Activated T-cell treated with anti-CD3 and anti-CD28 coated beads, Interleukin-2, amount 50 U/mL, for 48 hours (primary cell): ENCODE measurements at regions not wholly inside any gene's neighbourhood (a gene's known extent, or its start where the extent isn't known, plus 50 kb on each side); places are given as distances from the start of the nearest gene placed in this dataset.

ENCODE experiments used
- DNase-seq, 2 experiments: peaks; one replicate each; pipeline ENCODE4 v3.0.0-alpha.2; 2020

- no peak for DNase-seq
Measured at GRCh38 chr12:5232826-5233500, 189.3 kb downstream of the KCNA5 start.

DNA sequence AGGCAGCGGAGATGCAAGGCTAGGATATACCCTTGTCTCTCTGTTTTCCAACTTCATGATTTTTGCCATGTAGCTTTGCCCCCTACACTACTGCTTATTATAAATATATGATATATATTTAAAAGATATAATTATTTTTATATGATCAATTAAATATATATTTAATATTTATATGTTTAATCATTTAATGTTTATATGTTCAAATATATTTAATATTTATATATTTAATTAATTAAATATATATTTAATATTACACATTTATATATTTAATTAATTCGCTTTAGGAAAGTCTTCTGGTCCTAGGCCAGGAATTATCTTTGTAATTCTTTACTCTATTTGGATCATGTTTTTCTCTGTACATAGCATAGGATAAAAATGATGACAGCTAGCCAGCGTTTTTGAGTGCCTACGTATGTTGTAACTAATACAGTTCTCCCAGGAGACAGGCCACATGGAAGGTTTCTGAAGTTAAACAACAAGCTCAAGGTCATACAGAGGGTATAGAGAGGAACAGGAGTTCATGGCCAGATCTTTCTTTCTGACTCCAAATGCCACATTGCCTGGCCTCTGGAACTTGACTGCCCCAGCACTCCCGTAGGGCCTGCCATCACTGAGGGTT is 192.5 kb downstream of the KCNA5 start:
- no peak for DNase-seq

- no peak for DNase-seq
Measured at GRCh38 chr12:5242440-5242839, 189.5 kb upstream of the NTF3 start.

GRCh38 chr12:5243014-5243413 is 188.9 kb upstream of the NTF3 start:
- DNase-seq = no peak

- no peak for DNase-seq
Measured at GRCh38 chr12:5244513-5244972, 187.4 kb upstream of the NTF3 start.

- DNase-seq = no peak
Measured at GRCh38 chr12:5246196-5246595, 185.7 kb upstream of the NTF3 start.

- DNase-seq = no peak
Measured at GRCh38 chr12:5247144-5247543, 184.8 kb upstream of the NTF3 start.

GRCh38 chr12:5248230-5248629 is 183.7 kb upstream of the NTF3 start:
- DNase-seq = no peak

DNA sequence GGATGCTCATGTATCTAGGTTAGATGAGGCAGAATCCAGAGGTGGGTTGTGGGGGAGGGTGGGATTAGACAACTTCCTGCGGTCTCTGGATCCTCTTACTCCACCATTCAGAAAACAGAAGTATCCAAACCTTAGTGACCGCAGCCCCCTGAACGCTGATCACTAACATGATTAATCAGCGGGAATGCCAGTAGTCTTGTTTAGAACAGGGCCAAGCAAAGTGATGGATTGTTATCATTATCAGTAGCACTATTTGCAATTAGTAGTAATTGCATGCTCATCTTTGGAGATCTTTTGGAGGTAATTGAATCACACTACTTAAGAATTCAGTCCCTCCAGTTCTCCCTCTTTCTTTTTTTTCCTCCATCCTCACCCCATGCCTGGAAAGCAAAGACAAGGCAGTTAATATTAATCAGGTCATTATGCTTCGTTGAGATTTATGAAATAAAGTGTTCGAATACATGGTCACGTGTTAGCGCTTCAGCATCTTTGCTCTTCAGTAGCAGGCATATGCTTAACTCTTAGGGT is 182.8 kb upstream of the NTF3 start:
- DNase-seq = no peak

GRCh38 chr12:5251092-5251491 is 180.8 kb upstream of the NTF3 start:
- DNase-seq = no peak

GRCh38 chr12:5251786-5252185 is 180.1 kb upstream of the NTF3 start:
- no peak for DNase-seq

DNA sequence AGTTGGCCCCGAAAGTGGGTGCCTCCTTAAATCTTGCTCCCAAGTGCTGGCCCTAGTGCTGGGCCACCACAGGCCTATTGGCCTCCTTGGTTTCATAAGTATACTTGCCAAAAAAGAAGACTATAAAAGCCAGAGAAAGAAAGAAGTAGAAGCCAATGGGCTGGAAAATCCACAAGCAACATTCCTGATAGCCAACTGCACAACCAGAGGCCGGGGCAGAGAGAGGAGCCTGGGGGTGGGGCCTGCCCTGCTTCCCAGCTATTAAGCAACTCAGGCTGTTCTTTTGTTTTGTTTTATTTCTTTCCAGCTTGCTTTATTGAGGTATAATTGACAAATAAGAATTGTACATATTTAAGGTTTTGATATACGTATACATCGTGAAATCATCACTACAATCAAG is 177.2 kb upstream of the NTF3 start:
- DNase-seq = no peak

DNA sequence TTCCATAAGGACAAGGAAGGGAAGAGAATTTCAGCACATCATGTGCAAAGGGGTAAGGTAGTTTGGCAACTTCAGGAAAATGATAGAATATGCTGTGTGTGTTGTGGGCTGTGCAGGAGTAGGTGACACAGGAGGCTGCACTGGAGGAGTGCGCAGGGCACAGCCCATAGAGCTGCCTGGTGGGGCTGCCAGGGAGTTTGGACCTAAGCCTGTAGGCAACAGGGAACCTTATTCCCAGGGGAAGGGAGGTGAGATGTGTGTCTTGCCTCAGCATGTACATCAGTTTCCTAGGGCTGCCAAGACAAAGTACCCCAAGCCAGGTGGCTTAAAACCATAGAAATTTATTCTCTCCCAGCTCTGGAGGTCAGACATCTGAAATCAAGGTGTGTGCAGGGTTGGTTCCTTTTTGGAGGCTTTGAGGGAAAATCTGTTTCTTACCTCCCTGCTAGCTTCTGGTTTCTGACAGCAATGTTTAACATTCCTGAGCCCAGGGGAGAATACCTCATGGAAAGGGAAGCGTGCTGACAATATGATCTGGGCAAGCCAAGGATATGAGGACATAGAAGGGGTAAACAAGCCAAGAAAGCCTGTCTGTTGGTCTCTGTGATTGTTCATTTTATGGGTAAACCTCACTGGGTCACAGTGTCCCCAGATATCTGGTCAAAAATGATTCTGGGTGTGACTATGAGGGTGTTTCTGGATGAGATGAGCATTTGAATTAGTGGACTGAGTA is 174.0 kb upstream of the NTF3 start:
- no peak for DNase-seq

GRCh38 chr12:5258498-5258897 is 173.4 kb upstream of the NTF3 start:
- no peak for DNase-seq

GRCh38 chr12:5258926-5259325 is 173.0 kb upstream of the NTF3 start:
- no peak for DNase-seq

GRCh38 chr12:5259523-5259922 is 172.4 kb upstream of the NTF3 start:
- no peak for DNase-seq

DNA sequence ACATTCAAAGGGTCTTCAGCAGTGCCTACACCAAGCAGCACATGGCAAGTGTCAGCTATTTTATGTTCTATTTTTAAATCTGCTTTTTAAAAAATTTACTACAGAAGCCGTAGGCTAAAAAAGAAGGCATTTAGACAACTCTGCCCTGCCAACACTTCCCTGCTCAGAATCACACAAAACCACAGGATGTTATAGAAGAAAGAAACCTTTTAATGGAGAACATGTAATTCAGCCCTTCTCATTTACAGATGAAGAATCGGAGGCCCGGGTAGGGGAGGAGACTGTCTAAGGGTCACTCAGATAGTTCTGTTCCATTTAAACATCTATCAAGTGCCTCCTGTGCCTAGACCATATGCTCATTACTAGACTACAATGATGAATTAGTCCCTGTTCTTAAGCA is 171.8 kb upstream of the NTF3 start:
- no peak for DNase-seq

GRCh38 chr12:5260591-5261086 is 171.3 kb upstream of the NTF3 start:
- no peak for DNase-seq

DNA sequence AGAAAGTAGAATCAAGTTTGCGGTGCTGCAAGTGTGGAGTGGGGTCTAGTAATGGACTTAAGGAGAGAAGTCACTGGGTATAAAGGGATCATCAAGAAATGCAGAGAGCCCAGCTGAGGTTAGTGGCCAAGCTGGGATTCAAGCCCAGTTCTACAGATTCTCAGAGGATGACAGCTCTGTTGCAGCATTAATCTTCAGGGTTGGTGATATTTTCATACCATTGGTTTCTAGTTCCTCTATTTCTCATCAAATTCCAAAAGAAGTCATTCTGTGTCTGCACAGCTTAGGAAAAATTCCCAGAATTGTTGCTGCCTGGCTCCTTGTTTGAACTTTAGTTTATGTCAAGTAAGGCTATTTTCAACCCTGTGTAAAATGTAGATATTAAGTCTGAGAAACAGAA is 169.5 kb upstream of the NTF3 start:
- DNase-seq = no peak

DNA sequence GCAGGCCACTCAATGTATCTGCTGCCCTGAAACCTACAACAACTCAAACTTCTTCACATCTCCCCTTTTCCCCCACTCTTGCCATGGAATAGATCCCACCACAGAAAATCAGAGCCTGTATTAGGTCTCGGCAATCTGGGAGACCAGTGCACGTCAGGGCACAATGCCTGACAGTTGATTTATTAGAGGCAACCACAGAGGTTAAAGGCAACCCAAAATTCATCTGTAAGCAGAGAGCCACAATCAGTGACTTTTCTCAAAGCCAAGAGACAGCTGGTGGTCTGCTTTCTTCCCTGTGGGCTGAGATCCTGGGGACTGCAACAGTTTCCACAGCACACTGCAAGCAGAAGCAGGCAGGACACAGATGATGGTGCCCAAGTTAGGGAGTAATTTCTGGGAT is 169.0 kb upstream of the NTF3 start:
- no peak for DNase-seq

DNA sequence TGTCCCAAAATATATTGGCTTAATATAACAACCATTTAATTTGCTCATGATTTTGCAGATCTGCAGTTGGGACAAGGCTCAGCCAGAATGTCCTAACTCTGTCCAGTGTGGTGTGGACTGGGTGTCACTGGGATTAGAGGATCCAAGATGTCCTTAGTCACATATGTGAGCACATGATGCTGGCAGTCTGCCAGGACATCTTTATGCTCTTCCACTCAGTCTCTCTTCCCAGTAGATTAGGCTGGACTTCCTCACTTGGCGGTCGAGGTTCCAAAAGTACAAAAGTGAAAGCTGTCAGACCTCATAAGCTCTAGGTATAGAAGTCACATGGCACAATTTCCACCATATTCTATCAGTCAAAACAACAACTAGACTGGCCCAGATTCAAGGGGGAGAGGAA is 167.9 kb upstream of the NTF3 start:
- DNase-seq = no peak

- no peak for DNase-seq
Measured at GRCh38 chr12:5267603-5268423, 164.1 kb upstream of the NTF3 start.
